GM21381 (cell line): ENCODE measurements at regions not wholly inside any gene's neighbourhood (a gene's known extent, or its start where the extent isn't known, plus 50 kb on each side); places are given as distances from the start of the nearest gene placed in this dataset.
"Not testable (repeated sequence)": the region's sequence is repeated elsewhere in the genome, so short reads cannot be mapped to it uniquely, and the experiment has no call there.

Source experiments
- ATAC-seq: cut with Tn5 transposase; IDR thresholded peaks from one replicate; pipeline ENCODE4 v1.9.1; 2021; ENCODE audit warnings: mild to moderate bottlenecking, moderate library complexity; ENCODE audit not compliant: unreplicated experiment

DNA sequence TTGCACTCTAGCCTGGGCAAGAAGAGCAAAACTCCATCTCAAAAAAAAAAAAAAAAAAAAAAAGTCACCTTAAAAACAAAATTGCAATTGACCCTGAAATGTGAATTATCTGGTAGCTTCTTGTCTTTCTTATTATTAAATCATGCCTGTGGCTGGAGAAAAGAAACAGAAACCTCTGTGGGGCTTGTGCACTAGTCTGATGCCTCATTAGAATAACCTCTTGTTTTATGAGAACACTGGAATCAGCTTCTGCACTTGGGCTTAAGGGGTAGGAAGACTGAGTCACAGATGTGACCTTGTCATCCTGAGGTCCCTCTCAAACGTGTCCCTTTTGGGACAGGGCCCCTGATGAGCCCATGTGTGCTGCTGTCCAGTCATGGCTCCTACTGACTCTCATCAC is 237.9 kb downstream of the DACT1 start:
- ATAC-seq: no peak

DNA sequence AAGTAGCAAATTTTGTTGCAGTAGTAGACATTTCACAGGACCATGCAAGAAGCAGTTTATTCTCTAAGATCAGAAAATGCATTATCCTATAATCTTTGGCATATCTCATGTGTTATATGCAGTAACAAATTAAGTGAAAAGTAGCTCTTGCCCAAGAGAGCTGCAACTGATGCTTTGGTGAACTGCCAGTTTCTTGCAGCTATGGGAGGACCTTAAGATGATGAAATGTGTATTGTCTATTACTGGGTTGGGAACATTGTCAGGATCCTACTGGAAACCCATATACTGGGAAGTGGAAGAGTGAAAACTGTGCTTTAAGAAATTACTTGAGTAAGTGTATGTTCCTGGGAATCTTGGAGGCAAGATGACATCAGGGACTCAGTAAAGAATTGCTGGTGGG is 238.8 kb downstream of the DACT1 start:
- ATAC-seq: no peak

DNA sequence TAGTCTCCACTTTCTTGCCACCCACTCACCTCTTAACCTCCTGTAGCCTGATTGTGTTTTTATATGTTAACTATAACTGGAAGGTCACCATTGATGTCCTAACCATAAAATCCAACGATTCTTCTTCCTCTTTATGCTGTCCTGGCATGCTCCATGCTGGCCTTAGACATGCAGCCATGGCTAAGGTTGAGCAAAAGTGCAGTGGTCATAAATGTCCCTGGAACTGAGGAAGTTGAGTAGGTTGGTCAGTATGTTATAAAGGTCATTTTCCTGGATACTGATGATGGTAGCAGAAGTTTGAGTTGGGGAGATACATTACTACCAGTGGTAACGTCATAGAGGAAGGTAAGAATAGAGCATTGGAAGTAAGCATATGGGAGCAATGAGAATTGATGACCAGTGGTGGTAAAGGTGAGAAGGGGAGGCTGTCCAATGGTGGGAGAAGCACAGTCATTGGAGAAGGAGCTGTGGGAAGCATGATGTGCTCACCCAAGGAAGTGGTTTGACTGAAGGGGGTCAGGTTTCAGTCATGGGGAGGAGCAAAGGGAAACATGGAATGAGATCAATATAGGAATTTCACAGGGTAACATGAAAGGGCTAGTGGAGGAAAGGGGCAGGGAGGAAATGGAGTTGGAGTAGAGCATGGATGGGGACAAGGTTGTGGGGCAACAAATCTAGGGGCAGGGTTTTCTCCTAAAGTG is 240.8 kb downstream of the DACT1 start:
- no peak for ATAC-seq

DNA sequence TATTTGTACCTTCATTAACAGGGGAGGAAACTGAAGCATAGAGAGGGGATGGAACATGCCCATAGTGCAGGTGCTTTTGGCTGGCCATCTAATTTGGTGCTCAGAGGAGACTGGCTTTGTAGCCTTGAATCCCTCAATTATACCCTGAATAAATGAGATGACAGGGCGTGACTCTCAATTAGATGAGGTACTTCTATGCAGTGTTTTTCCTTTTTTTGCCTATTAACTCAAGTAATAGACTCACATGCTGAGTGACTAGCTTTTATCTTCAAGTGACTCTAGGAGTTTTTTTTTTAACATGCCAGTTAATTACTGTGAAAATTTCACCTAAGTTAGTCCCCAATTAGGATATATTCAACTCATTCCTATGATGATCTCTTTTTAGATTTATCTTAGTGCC is 243.7 kb downstream of the DACT1 start:
- ATAC-seq: no peak

DNA sequence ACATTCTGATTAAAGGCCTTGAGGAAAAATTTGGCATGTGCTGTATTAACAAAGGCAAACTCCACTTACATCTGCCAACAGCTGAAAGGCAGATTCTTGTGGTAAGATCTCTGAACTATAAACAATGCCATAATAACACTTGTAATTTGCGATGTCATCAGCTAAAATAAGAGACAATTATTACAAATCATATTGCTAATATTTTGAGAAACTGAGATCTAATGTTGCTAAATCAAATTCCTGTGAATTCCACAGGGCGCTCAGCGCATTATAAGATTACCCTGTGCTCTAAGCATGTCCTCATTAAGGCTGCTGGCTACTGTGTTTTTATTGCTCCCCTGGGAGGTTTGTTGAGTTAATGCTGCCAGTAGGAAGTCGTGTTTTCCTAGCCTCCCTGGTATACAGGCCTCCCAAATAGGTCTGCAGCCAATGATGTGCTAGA is 244.8 kb downstream of the DACT1 start:
- ATAC-seq: no peak

DNA sequence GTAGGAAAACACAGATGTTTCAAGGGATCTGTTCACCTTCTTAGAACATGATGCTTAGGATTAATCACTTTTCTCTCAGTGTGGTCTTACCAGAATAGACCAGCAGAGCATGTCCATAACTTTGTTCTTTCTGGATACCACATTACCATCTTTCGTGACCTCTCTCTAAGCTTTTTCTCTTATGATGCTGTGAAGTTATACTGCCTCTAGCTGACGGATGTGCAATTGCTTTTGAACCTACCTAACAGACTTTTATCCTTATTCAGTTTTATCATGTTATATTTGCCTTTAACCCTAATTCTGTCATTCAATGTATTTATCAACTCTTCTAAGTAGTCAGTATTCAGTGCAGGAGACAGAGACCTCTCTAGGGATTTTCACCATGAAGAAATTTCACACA is 246.7 kb downstream of the DACT1 start:
- no peak for ATAC-seq

DNA sequence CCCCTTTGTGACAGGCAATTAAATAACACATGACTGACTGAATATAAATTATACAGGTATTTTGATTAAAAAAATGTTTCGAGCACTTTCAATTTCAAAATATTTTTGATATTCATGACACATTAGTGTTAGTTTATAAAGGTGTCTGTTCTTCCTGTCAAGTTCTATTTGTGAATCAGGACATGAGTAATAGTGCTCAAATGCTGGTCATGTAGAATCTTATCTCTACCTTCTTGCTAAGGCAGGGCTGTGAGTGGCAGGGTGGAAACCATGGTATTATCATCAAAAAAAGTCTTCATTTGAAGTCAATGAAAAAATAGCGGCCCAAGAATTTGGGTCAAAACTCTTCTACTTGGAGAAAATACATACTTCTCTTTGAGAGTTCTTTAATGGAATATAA is 250.2 kb downstream of the DACT1 start:
- ATAC-seq: no peak

DNA sequence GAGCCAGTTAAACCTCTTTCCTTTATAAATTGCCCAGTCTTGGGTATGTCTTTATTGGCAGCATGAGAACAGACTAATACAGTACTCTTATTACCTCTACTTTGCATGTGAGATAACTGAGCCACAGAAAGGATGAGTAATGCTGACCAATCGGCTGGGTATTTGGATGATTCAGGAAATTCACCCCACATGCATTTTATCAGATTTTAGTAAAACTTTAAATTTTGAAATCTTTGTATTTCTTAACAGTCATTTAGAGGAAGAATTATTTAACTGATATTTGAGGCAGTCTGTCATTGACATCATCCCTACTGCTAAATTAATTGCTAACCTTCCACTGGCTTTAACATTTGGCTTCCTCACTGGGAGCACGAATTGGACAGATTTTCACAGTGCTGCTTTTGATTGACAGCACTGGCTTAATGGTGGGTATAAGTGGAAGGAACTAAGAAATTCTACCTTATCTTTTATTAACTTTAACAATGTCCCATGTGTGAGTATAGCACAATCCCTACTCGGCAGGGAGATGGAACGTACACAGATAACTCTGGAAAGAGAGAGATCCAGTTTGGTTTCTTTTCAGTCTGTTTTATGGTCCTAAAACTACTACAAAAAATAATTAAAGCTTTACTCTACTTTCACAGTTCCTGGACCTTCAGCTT is 261.0 kb downstream of the DACT1 start:
- ATAC-seq: no peak

DNA sequence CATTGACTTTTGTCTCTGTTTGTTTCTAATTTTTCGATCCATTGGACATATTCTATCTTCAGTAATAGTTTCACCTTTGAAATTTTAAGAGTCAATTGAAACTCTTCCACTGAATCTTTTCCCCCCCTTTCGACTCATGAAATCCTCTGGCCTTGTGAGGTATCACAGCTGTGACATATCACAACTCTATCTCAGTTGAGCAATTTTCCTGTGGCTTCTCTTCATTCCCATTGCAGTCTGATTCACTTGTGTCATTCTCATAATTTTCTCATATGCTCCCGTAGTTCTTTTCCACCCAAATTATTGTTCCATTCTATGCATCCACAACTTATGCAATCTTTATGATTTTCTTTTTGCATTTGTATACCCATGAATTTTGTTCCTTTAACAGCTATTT is 261.6 kb downstream of the DACT1 start:
- no peak for ATAC-seq

DNA sequence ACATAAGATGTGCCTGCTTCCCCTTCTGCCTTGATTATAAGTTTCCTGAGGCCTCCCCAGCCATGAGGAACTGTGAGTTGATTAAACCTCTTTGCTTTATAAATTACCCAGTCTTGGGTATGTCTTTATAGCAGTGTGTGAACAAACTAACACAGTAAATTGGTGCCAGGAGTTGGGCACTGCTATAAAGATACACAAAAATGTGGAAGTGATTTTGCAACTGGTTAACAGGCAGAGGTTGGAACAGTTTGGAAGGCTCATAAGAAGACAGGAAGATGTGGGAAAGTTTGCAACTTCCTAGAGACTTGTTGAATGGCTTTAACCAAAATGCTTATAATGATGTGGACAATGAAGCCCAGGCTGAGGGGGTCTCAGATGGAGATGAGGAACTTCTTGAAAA is 264.1 kb downstream of the DACT1 start:
- ATAC-seq: no peak

DNA sequence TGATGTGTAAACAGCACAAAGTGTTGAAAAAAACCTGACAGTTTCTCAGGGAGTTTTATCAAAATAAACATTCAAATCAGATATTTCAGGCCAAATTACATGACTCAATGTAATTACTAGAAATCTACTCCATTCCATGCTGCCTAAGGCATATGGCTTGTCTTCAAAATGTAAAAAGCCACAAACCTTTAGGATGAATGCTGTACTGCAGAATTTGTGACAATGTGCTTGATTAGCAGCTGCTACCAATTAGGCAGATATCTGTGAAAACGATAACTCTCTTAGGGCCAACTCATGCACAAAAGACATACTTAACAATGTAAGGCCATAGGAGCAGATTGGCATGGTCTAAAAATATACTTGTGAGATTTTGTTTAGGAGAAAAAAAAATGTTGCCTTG is 267.0 kb downstream of the DACT1 start:
- no peak for ATAC-seq

DNA sequence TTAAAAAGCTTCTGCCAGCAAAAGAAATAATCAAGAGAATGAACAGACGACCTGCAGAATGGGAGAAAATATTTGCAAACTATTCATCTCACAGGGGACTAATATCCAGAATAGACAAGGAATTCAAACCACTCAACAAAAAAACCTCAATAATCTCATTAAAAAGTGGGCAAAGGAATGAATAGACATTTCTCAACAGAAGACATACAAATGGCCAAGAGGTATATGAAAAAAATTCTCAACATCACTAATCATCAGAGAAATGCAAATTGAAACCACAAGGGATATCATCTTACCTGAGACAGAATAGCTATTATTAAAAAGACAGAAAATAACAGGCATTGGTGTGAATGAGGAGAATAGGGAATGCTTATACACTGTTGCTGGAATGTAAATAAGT is 270.0 kb downstream of the DACT1 start:
- ATAC-seq: no peak

DNA sequence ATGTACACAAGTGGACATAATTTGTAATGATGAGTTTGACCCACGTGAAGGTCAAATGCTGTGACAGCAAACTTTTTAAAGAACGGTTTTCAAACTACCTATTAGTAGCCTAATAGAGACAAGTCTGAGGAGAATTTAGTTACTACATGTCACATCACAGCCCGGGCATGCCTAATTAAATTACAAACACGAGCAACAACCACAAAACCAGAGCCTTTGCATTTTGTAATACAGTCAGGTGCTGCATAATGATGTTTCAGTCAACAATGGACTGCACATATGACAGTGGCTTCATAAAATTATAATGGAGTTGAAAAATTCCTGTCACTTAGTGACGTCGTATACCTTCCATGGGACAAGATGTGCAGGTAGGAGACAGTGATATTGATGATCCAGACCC is 274.5 kb downstream of the DACT1 start:
- no peak for ATAC-seq

DNA sequence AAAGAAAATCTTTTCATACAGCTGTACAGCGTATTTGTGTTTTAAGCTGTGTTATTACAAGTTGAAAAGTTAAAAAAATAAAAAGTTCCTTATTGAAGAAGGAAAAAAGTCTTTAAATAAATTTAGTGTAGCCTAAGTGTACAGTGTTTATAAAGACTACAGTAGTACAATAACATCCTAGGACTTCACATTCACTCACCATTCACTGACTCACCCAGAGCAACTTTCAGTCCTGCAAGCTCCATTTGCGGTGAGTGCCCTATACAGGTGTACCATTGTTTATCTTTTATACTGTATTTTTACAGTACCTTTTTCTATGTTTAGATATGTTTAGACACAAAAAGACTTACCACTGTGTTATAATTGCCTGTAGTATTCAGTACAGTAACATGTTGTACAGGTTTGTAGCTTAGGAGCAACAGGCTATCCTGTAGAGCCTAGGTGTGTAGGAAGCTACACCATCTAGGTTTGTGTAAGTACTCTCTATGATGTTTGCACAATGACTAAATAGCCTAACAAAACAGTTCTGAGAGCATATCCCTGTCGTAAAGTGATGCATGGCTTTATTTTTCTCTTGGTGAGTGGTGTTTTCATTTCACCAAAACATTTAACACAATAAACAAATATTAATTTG is 275.2 kb downstream of the DACT1 start:
- no peak for ATAC-seq

DNA sequence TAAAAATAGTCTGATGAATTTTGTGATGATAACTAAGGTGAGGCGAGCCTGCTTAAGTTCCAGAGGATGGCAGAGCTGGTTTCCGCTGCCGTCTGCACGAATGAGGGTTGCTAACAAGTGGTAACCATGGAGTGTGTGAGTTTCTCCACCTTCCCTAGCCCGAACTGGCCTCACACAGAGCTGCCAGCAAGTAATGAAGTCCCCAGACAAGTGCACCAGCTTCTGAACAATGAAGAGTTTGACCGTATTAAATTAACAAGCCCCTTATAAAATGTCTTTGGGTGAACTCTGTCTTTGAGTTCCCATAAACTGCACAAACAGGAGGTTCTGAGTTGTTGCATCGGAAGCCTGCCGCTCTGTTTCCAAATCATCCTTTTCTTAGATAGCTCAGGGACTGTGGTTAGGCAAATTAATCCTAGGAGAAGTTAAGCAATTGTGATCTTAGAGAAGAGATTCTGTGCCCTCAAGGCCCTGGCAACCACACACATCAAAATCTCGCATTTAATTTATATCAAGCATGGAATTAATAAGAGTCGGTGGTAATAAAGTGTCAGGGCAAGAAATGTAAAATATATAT is 274.1 kb upstream of the DAAM1 start:
- no peak for ATAC-seq

DNA sequence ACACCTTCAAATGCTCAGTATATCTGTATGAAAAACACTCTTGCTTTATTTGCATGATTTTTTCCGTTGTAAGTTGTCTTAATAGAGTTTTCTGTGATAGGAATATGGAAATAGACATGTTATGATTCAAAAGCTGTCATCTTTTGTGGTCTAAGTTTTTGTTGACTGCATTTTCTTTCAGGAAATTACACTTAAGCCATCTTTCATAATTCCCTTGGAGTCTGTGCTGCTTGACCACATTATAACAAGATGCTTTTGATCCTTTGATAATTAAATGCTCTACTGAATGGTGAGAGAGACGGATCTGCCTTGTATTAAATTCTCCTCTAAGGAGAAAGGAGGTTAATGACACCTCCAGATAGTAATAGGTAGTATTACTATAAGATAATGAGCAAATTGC is 272.8 kb upstream of the DAAM1 start:
- ATAC-seq: no peak

DNA sequence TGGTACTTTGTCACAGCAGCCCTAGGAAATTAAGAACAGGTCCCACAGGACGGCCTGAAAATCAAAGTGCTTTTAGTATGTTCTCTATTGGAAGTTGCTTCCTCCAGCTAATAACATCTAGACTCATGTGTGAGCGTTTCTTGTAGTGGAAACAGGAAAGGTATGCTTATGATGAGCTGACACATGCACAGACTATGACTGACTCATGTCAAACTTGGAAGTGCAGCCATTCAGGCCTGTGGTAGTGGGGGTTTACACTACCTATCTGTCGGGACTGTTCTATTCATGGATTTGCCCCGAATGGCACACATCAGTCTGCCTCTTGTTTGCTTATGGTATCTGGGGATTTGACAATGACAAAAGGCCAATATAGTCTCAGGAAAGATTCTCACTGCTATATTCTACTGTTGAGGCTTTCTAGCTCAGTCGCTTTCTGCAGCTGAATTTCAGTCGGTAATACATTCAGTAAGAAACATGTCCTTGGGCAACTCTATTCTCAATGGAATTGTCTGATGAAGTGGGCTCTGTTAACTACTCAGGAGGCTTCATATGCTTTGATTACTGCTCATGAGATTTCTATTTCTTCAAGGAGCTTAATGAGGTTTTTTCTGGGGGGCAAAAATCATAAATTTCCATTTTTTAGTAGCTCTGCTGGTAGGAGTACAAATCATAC is 270.3 kb upstream of the DAAM1 start:
- no peak for ATAC-seq

DNA sequence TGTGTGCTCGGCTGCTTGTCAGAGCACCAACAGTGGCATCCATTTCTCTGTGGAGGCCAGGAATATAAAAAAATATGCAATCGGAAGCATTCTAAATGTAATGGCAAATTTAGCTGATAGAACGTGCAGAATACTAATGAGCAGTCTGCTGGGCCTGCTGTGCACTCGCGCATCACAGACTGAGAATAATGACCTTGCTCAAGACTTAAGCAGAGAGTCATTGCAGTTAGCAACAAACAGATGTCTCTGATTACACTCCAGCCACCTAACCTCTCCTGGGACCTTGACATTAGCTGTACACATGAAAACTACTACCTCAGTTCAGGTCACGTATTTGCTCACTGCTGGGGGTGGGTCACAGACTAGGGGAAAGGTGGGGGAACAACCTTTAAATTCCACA is 269.2 kb upstream of the DAAM1 start:
- ATAC-seq: no peak

DNA sequence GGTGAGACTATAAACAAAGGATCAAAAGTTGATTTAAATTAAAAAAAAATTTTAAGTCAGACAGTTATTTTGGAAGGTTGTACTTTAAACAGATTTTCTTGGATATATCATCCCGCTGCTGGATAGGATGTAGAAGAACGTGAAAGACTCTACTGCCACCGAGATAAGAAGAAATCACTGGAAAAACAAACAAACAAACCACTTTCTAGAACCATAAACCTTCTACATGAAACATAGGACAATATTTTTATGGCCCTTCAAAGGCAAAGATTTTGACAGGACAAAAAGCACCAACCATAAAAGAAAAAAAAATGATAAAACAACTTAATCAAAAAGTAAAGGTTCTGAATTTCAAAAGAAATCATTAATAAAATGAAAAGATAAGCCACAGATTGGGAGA is 268.2 kb upstream of the DAAM1 start:
- no peak for ATAC-seq

DNA sequence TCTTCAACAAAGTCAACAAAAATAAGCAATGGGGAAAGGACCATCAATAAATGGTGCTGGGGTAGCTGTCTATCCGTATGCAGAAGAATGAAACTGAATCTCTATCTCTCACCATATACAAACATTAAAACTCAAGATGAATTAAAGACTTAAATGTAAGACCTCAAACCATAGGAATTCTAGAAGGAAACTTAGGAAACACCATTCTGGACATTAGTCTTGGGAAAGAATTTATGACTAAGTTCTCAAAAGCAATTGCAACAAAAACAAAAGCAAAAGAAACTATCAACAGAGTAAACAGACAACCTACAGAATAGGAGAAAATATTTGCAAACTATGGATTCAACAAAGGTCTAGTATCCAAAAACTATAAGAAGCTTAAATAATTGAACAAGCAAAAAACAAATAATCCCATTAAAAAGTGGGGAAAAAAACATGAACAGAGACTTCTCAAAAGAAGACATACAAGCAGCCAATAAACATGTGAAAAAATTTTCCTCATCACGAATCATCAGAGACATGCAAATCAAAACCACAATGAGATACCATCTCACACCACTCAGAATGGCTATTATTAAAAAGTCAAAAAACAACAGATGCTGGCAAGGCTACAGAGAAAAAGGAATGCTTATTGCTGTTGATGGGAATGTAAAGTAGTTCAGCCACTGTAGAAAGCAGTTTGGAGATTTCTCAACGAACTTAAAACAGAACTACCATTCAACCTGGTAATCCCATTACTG is 266.1 kb upstream of the DAAM1 start:
- ATAC-seq: not testable (repeated sequence)
